IMR-90 (cell line): ENCODE measurements at regions not wholly inside any gene's neighbourhood (a gene's known extent, or its start where the extent isn't known, plus 50 kb on each side); places are given as distances from the start of the nearest gene placed in this dataset.

ENCODE experiments used
- ATAC-seq: fragments of 200-7000 bp; cut with Tn5 transposase; 2 replicates; pipeline ENCODE4 v1.9.1; 2020; ENCODE audit warnings: low read depth, mild to moderate bottlenecking, moderate library complexity
- BruUV-seq: library from RNA; stranded (reverse); fragments of 400-500 nt; replicated peaks from 2 replicates; lab custom pipeline; 2021; lab: Mats Ljungman, UMichigan
- CTCF ChIA-PET: fragments of 300-600 bp; formaldehyde crosslinking; extraction: SDS; loops from one replicate; lab custom pipeline; 2021; ENCODE audit warnings: antibody characterized with exemption; lab: Yijun Ruan, JAX
- POLR2A ChIA-PET: fragments of 300-600 bp; sonication (Branson Sonifier 250); formaldehyde crosslinking; loops from one replicate; lab custom pipeline; 2022; ENCODE audit warnings: antibody characterized with exemption; ENCODE audit not compliant: unreplicated experiment; lab: Charles Lee
- DNase-seq: peaks from one replicate; pipeline ENCODE4 v3.0.0; 2013
- H2AFZ ChIP-seq: replicated peaks from 2 replicates; pipeline ENCODE3; 2013; ENCODE audit warnings: low read length, mild to moderate bottlenecking; ENCODE audit not compliant: poor library complexity
- H2AK5ac ChIP-seq: 2 replicates; pipeline ENCODE4 v1.6.1; 2013; ENCODE audit warnings: low read depth, low read length, inconsistent platforms
- H2AK9ac ChIP-seq: replicated peaks from 2 replicates; pipeline ENCODE3; 2013; ENCODE audit warnings: mild to moderate bottlenecking, low read depth, low read length, moderate library complexity; ENCODE audit not compliant: poor library complexity
- H2BK120ac ChIP-seq: 2 replicates; pipeline ENCODE4 v1.6.1; 2013; ENCODE audit warnings: low read depth, low read length, inconsistent platforms
- H2BK15ac ChIP-seq: 3 replicates; pipeline ENCODE4 v1.6.1; 2013; ENCODE audit warnings: low read depth, low read length, inconsistent platforms
- H2BK20ac ChIP-seq: 2 replicates; pipeline ENCODE4 v1.6.1; 2013; ENCODE audit warnings: low read depth, mild to moderate bottlenecking, inconsistent platforms, low read length, moderate library complexity
- H2BK5ac ChIP-seq: 2 replicates; pipeline ENCODE4 v1.6.1; 2013; ENCODE audit warnings: mild to moderate bottlenecking, low read depth, low read length, inconsistent platforms; ENCODE audit not compliant: poor library complexity, severe bottlenecking
- H3K14ac ChIP-seq: replicated peaks from 2 replicates; pipeline ENCODE4 v1.6.1; 2013; ENCODE audit warnings: low read depth, low read length, inconsistent platforms
- H3K18ac ChIP-seq: 2 replicates; pipeline ENCODE4 v1.6.1; 2013; ENCODE audit warnings: low read depth, low read length, control low read depth
- H3K23ac ChIP-seq: 2 replicates; pipeline ENCODE4 v1.6.1; 2013; ENCODE audit warnings: low read depth, low read length, inconsistent platforms
- H3K27ac ChIP-seq: 2 replicates; pipeline ENCODE4 v1.5.1; 2013; ENCODE audit warnings: mild to moderate bottlenecking, control low read depth, low read length; ENCODE audit not compliant: insufficient read depth
- H3K27me3 ChIP-seq: 2 replicates; pipeline ENCODE4 v1.6.1; 2013; ENCODE audit warnings: low read length; ENCODE audit not compliant: control insufficient read depth, insufficient read depth
- H3K36me3 ChIP-seq: 2 replicates; pipeline ENCODE4 v1.6.1; 2013; ENCODE audit warnings: low read length, mixed read lengths; ENCODE audit not compliant: control insufficient read depth, insufficient read depth
- H3K4ac ChIP-seq: 2 replicates; pipeline ENCODE4 v1.6.1; 2013; ENCODE audit warnings: low read depth, low read length, inconsistent platforms
- H3K4me1 ChIP-seq: 2 replicates; pipeline ENCODE4 v1.6.1; 2013; ENCODE audit warnings: low read length, mixed read lengths; ENCODE audit not compliant: control insufficient read depth, insufficient read depth
- H3K4me2 ChIP-seq: 2 replicates; pipeline ENCODE4 v1.6.1; 2013; ENCODE audit warnings: low read depth, mild to moderate bottlenecking, control low read depth, low read length, moderate library complexity
- H3K4me3 ChIP-seq: 2 replicates; pipeline ENCODE4 v1.5.1; 2013; ENCODE audit warnings: low read depth, mild to moderate bottlenecking, control low read depth, low read length, moderate library complexity; ENCODE audit not compliant: insufficient read depth
- H3K56ac ChIP-seq: 2 replicates; pipeline ENCODE4 v1.6.1; 2013; ENCODE audit warnings: low read length, inconsistent platforms; ENCODE audit not compliant: insufficient read depth; ENCODE audit errors: extremely low read depth
- H3K79me1 ChIP-seq, 2 experiments: 2 replicates each; pipeline ENCODE4 v1.6.1; 2013; ENCODE audit warnings: low read length in 2 of 2, inconsistent platforms in 1 of 2, low read depth in 1 of 2
- H3K9ac ChIP-seq: 2 replicates; pipeline ENCODE4 v1.6.1; 2013; ENCODE audit warnings: low read depth, low read length, control low read depth
- H3K9me1 ChIP-seq: 2 replicates; pipeline ENCODE4 v1.6.1; 2013; ENCODE audit warnings: low read length, inconsistent platforms; ENCODE audit not compliant: insufficient read depth
- H3K9me3 ChIP-seq: 2 replicates; pipeline ENCODE4 v1.6.1; 2013; ENCODE audit warnings: low read length; ENCODE audit not compliant: control insufficient read depth, insufficient read depth
- H4K20me1 ChIP-seq: 2 replicates; pipeline ENCODE4 v1.6.1; 2013; ENCODE audit warnings: low read length, inconsistent platforms; ENCODE audit not compliant: insufficient read depth
- H4K5ac ChIP-seq: 2 replicates; pipeline ENCODE4 v1.6.1; 2013; ENCODE audit warnings: mild to moderate bottlenecking, low read depth, low read length, control low read depth
- H4K8ac ChIP-seq, 2 experiments: 2 replicates each; pipeline ENCODE4 v1.6.1; 2013; ENCODE audit warnings: low read depth in 2 of 2, low read length in 2 of 2, control low read depth in 1 of 2, inconsistent platforms in 1 of 2
- H4K91ac ChIP-seq: 2 replicates; pipeline ENCODE4 v1.6.1; 2013; ENCODE audit warnings: low read depth, low read length, inconsistent platforms; ENCODE audit not compliant: insufficient read depth
- CEBPB ChIP-seq: IDR thresholded peaks from 2 replicates; pipeline ENCODE4 v1.6.1; 2012; ENCODE audit warnings: low read depth, low read length, improper control_type of control experiment
- MXI1 ChIP-seq: IDR thresholded peaks from 2 replicates; pipeline ENCODE4 v1.6.1; 2012; ENCODE audit warnings: low read depth, mild to moderate bottlenecking, low read length, moderate library complexity, borderline replicate concordance
- RAD21 ChIP-seq: IDR thresholded peaks from 2 replicates; pipeline ENCODE4 v1.6.1; 2012; ENCODE audit warnings: low read length, improper control_type of control experiment
- WGBS, 2 experiments: methylation state at CpG; one replicate each; pipeline versions ENCODE4 v1.1.5 to v1.1.7; 2013; ENCODE audit warnings: missing lambda C conversion rate in 2 of 2; ENCODE audit not compliant: insufficient read length in 1 of 2; ENCODE audit errors: extremely low coverage in 2 of 2; 5-methylcytosine and 5-hydroxymethylcytosine counted together
- dilution Hi-C: fragments of 300-500 bp; cut with HindIII; formaldehyde crosslinking; loops from one replicate; pipeline ENCODE4 v1.14.3; 2018; ENCODE audit warnings: low sequenced_read_pairs; ENCODE audit not compliant: unreplicated experiment
- in situ Hi-C: fragments of 300-500 bp; cut with MboI; formaldehyde crosslinking; loops from 3 replicates; pipeline ENCODE4 v1.14.3; 2019; ENCODE audit warnings: low sequenced_read_pairs, inconsistent platforms, mixed read lengths
- intact Hi-C: fragments of 100-400 bp; cut with micrococcal nuclease; formaldehyde crosslinking; loops from 2 replicates; pipeline ENCODE4 v1.10.0; 2022

- intact Hi-C loops (no loop called here), in situ Hi-C loops (no loop called here), dilution Hi-C loops (no loop called here)
- WGBS, 2 experiments = no CpG with 5 or more reads among the region's 4 CpGs
- no peak overlapping the region for H2BK15ac ChIP-seq
- no peak overlapping the region for H3K27ac ChIP-seq
- H3K4me1 ChIP-seq = no peaks in the 10 kb centered on the region
- no peak overlapping the region for H3K4ac ChIP-seq
- H3K23ac ChIP-seq = no peak overlapping the region
- no peak for DNase-seq
- no peak overlapping the region for H3K56ac ChIP-seq
- H4K8ac ChIP-seq = no peak overlapping the region
- no TSS peak for BruUV-seq
- H3K4me3 ChIP-seq = no peak overlapping the region
- H3K9me3 ChIP-seq = peaks cover 10% of the 10 kb centered on the region
- no peak overlapping the region for H2AFZ ChIP-seq
- no peaks in the 10 kb centered on the region for H3K36me3 ChIP-seq
- no peaks in the 10 kb centered on the region for H3K27me3 ChIP-seq
- H3K18ac ChIP-seq = no peak overlapping the region
- H3K9ac ChIP-seq = no peak overlapping the region
- no peaks in the 10 kb centered on the region for H3K79me1 ChIP-seq
- no peak overlapping the region for H2AK5ac ChIP-seq
- ChIA-PET POLR2A (no interaction called here), CTCF (no interaction called here)
- TF ChIP-seq CEBPB = no peak
- TF ChIP-seq MXI1 = no peak
- no peak for TF ChIP-seq RAD21
- no peak for ATAC-seq
- H4K20me1 ChIP-seq = no peaks in the 10 kb centered on the region
- H4K91ac ChIP-seq = no peak overlapping the region
- no peak overlapping the region for H2BK5ac ChIP-seq
- H3K4me2 ChIP-seq = no peak overlapping the region
- no peak overlapping the region for H2AK9ac ChIP-seq
- no peak overlapping the region for H2BK120ac ChIP-seq
- no peak overlapping the region for H2BK20ac ChIP-seq
- no peak overlapping the region for H3K14ac ChIP-seq
- H3K9me1 ChIP-seq = no peaks in the 10 kb centered on the region
- no peak overlapping the region for H4K5ac ChIP-seq
Observed at GRCh38 chr18:14026199-14026598, 106.0 kb downstream of the ZNF519 start.
